ENCODE measurements at regions not wholly inside any gene's neighbourhood (a gene's known extent, or its start where the extent isn't known, plus 50 kb on each side); places are given as distances from the start of the nearest gene placed in this dataset.

DNA sequence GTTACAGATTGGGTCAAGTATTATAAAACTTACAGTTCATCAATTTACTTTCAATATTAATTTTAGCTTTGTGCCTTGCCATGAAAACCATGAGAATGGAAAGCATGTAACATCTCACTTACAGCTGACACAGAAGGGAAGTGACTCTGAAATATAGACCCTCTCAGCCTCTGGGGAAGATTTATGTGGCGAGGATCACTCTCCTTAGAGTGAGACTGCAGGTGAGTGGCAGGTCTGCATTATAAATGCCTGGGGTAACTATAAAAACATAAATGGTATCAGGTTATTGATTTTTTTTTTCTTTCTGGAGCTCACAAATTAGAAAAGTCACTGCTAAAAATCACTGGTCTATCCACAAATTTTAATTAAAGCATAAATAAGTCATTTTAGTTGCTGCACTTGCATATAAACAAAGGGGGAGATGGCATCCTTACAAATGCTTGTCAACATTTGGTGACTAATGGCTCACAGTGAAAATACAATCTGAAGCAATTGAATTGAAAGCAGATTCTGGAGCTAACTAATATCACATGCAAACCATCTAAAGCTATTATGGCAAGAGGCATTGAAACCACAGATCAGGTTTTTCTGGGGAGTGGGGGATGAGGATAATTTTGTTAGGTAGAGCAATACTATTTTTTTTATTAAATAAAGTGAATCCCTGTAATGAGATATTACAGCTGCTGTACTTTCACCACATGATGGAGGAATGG, 200.9 kb downstream of the TM2D1 start:
- WGBS (ENCODE audit: low lambda C conversion rate), result 50% methylated on average over 1 of the region's 1 CpG
- no peaks in the 10 kb centered on the region for H4K20me1 ChIP-seq (ENCODE audit: insufficient read depth)
- H3K9ac ChIP-seq, result no peak overlapping the region
- no peaks in the 10 kb centered on the region for H3F3A ChIP-seq (replicated peaks; ENCODE audit: insufficient read depth)
- H3K4me2 ChIP-seq, result no peak overlapping the region
- H3K4me1 ChIP-seq (ENCODE audit: control insufficient read depth in 1 of 2, insufficient read depth in 2 of 2, low read depth in 1 of 2, low read length in 1 of 2), result peaks cover 0 to 6% of the 10 kb centered on the region in 2 experiments; a peak in 2 of 4 replicates
- no peak overlapping the region for H3K27ac ChIP-seq (ENCODE audit: low read depth in 2 of 2, low read length in 1 of 2)
- H3K27me3 ChIP-seq (ENCODE audit: insufficient read depth), result no peaks in the 10 kb centered on the region
- TF ChIP-seq EP300 (IDR thresholded peaks at IDR 0.05; ENCODE audit: borderline replicate concordance in 1 of 2, low read depth in 1 of 2, low read length in 1 of 2) (peak in 1 of 2 experiments; percentile 65; a peak in 1 of 4 replicates), FOSL2 (IDR thresholded peaks at IDR 0.05; ENCODE audit: borderline replicate concordance, low read depth) (no peak), RXRA (IDR thresholded peaks at IDR 0.05; ENCODE audit: borderline replicate concordance, low read depth) (no peak), GABPA (IDR thresholded peaks at IDR 0.05; ENCODE audit: low read depth) (no peak), YY1 (IDR thresholded peaks at IDR 0.05; ENCODE audit: low read depth) (no peak), TAF1 (IDR thresholded peaks at IDR 0.05; ENCODE audit: borderline replicate concordance, low read depth, low read length) (no peak), CHD2 (IDR thresholded peaks at IDR 0.05; ENCODE audit: low read length, partially characterized antibody) (peak; percentile 45), RCOR1 (IDR thresholded peaks at IDR 0.05; ENCODE audit: low read length) (peak; percentile 91; the same call in 1 of the 2 replicates), GATA2 (CRISPR knock-in tag; IDR thresholded peaks at IDR 0.05) (peak; percentile 57), RAD21 (IDR thresholded peaks at IDR 0.05; ENCODE audit: low read length) (no peak), FOXM1 (IDR thresholded peaks at IDR 0.05; ENCODE audit: low read depth) (no peak), MXI1 (IDR thresholded peaks at IDR 0.05; ENCODE audit: low read depth, low read length) (no peak), FOXJ3 (CRISPR knock-in tag; IDR thresholded peaks at IDR 0.05) (no peak), NFIC (IDR thresholded peaks at IDR 0.05; ENCODE audit: borderline replicate concordance) (no peak), TCF12 (IDR thresholded peaks at IDR 0.05) (peak; percentile 9; the same call in 1 of the 2 replicates)
- TF ChIP-seq, protein P1, sequence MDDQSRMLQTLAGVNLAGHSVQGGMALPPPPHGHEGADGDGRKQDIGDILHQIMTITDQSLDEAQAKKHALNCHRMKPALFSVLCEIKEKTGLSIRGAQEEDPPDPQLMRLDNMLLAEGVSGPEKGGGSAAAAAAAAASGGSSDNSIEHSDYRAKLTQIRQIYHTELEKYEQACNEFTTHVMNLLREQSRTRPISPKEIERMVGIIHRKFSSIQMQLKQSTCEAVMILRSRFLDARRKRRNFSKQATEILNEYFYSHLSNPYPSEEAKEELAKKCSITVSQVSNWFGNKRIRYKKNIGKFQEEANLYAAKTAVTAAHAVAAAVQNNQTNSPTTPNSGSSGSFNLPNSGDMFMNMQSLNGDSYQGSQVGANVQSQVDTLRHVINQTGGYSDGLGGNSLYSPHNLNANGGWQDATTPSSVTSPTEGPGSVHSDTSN (IDR thresholded peaks at IDR 0.05), result no peak
- TF ChIP-seq, protein P2, sequence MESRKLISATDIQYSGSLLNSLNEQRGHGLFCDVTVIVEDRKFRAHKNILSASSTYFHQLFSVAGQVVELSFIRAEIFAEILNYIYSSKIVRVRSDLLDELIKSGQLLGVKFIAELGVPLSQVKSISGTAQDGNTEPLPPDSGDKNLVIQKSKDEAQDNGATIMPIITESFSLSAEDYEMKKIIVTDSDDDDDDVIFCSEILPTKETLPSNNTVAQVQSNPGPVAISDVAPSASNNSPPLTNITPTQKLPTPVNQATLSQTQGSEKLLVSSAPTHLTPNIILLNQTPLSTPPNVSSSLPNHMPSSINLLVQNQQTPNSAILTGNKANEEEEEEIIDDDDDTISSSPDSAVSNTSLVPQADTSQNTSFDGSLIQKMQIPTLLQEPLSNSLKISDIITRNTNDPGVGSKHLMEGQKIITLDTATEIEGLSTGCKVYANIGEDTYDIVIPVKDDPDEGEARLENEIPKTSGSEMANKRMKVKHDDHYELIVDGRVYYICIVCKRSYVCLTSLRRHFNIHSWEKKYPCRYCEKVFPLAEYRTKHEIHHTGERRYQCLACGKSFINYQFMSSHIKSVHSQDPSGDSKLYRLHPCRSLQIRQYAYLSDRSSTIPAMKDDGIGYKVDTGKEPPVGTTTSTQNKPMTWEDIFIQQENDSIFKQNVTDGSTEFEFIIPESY (IDR thresholded peaks at IDR 0.05; ENCODE audit: borderline replicate concordance, low read depth), result no peak
- TF ChIP-seq, protein P3, sequence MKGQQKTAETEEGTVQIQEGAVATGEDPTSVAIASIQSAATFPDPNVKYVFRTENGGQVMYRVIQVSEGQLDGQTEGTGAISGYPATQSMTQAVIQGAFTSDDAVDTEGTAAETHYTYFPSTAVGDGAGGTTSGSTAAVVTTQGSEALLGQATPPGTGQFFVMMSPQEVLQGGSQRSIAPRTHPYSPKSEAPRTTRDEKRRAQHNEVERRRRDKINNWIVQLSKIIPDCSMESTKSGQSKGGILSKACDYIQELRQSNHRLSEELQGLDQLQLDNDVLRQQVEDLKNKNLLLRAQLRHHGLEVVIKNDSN (IDR thresholded peaks at IDR 0.05; ENCODE audit: borderline replicate concordance, low read depth), result no peak
- H2AFZ ChIP-seq (ENCODE audit: low read depth), result no peak overlapping the region
- CTCF ChIA-PET, result interaction anchor here (0.9 to 1.4 kb wide), 3 partner anchors 9 to 66 kb away, joined by 3 to 4 read pairs (median 4); no protein-coding TSS in a partner anchor
- DNase-seq, result peak; percentile 26
- POLR2A ChIA-PET, result interaction anchor here (0.6 to 0.7 kb wide), 2 partner anchors 16 to 903 kb away, joined by 3 read pairs; no protein-coding TSS in a partner anchor
- H3K79me2 ChIP-seq (ENCODE audit: insufficient read depth), result no peaks in the 10 kb centered on the region
- H3K9me2 ChIP-seq, result no peaks in the 10 kb centered on the region
- H3K36me3 ChIP-seq (replicated peaks in 1 of 2; ENCODE audit: control insufficient read depth in 1 of 2, insufficient read depth in 2 of 2, low read length in 1 of 2), result no peaks in the 10 kb centered on the region
- no peaks in the 10 kb centered on the region for H3K9me3 ChIP-seq
- no peak overlapping the region for H3K4me3 ChIP-seq (ENCODE audit: low read depth in 2 of 2, low read length in 1 of 2)
